H7 (cell line): ENCODE measurements at regions not wholly inside any gene's neighbourhood (a gene's known extent, or its start where the extent isn't known, plus 50 kb on each side); places are given as distances from the start of the nearest gene placed in this dataset.

Experiments used
- DNase-seq: peaks from one replicate; pipeline ENCODE4 v3.0.0; 2012
- H3K27me3 ChIP-seq: 2 replicates; pipeline ENCODE4 v1.6.0; 2011; ENCODE audit warnings: mild to moderate bottlenecking, low read length; ENCODE audit not compliant: control insufficient read depth, insufficient read depth
- H3K36me3 ChIP-seq: replicated peaks from 2 replicates; pipeline ENCODE4 v1.5.1; 2011; ENCODE audit warnings: low read length; ENCODE audit not compliant: control insufficient read depth, insufficient read depth
- H3K4me3 ChIP-seq: 2 replicates; pipeline ENCODE4 v1.5.1; 2011; ENCODE audit warnings: low read depth, mild to moderate bottlenecking, control low read depth, low read length, moderate library complexity; ENCODE audit not compliant: insufficient read depth

DNA sequence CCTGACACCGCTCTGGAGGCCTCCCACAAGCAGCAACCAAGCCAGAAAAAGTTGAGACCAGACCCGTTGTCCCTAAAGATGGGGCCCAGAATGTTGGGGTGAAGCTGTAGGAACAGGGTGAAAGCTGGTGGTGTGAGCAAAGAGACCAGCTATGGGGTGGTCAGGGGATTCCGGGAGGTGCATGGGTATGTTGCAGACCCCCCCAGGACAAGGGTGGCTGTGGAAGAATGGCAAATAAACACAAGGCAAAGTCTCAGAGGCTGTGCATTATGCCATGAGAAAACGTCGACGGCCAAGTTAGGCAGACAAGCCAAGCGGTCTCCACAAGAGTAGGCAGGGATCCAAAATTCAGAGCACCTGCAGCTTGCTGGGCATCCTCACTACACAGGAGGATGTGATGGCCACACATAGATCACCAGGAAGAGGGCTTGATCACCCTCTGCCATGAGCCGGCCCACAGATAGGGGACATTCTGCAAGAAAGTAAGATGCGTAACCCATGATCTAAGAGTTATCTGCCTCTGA, 58.8 kb upstream of the KCNA1 start:
- no peak overlapping the region for H3K4me3 ChIP-seq
- no peak for DNase-seq
- H3K36me3 ChIP-seq: no peaks in the 10 kb centered on the region
- H3K27me3 ChIP-seq: no peaks in the 10 kb centered on the region

DNA sequence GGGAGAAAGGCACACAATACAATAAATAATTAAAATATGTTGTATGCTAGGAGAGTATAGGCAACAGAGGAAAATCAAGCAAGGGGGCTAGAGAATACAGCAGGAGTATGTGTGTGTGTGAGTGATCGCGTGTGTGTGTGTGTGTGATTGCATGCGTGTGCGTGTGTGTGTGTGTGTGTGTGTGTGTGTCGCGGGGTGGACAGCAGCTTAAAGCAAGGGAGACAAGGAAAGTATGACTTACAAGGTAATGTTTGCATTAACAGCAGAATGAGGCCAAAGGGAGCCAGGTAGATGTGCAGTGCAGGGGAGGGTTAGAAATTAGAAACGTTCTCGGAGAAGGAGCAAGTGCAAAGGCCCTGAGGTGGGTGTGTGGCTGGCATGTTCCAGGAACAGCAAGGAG, 57.4 kb upstream of the KCNA1 start:
- H3K4me3 ChIP-seq: no peak overlapping the region
- H3K36me3 ChIP-seq: no peaks in the 10 kb centered on the region
- 0 out of 2 replicates have a peak, but pooled peaks cover under 1% of the 10 kb centered on the region for H3K27me3 ChIP-seq
- DNase-seq: no peak

DNA sequence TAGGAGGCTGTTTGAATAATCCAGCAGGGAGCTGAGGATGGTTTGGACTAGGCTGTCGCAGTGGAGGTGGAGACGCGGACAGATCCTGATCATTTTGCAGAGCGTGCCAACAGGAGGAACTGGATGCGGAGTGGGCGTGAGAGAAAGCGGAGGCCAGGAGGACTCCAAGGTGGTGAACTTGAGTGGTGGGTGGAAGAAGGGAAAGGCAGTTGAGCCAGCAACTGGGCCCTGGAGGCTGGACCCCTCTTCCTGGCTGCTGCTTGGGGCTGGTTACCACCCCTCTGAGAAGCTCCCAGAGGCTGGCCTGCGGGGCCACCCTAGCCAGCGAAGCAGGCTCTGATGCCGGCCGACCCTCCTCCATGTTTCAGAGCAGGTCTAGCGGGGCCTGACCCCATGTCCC, 56.8 kb upstream of the KCNA1 start:
- no peak for DNase-seq
- Histone ChIP-seq H3K27me3 (peaks cover 3% of the 10 kb centered on the region; the same call in 1 of the 2 replicates), H3K4me3 (no peak overlapping the region), H3K36me3 (no peaks in the 10 kb centered on the region)

DNA sequence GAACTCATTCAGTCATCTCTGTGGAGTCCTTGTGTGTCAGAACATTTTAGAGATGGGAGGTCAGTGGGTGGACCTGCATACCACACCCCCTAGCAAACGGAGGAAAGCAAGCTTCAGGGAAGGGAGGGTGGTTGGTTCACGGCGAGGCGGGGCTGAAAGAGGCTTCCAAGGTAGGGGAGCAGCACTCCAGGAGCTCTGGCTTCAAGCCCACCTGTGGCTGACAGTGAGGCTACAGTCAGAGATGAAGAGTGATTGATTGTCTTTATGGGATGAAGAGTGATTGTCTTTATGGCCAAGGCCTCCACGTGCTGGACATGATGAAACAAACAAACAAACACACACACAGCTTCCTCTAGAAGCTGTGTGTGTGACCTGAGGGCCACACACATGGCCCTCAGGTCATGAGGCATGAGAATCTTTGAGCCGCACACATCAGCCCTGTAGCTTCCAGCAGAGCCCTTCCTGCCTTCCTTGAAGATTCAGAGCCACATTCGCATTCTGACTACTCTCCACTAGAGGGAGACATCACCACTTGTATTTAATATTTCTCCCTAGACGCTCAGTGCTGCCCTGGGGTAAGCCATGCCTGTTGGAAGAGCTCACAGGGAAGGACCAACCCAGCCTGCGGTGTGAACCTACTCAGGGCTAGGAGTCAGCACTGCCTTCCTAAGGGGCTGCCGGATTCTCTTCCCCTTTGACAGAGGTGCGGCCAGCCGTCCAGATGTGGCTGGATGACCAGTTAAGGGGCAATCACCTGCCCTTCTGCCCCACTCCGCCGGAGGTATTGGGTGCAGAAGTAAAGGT, 54.4 kb upstream of the KCNA1 start:
- H3K36me3 ChIP-seq: no peaks in the 10 kb centered on the region
- DNase-seq: peak; percentile 85
- H3K4me3 ChIP-seq: no peak overlapping the region
- peaks cover 8% of the 10 kb centered on the region; the same call in 1 of the 2 replicates for H3K27me3 ChIP-seq

DNA sequence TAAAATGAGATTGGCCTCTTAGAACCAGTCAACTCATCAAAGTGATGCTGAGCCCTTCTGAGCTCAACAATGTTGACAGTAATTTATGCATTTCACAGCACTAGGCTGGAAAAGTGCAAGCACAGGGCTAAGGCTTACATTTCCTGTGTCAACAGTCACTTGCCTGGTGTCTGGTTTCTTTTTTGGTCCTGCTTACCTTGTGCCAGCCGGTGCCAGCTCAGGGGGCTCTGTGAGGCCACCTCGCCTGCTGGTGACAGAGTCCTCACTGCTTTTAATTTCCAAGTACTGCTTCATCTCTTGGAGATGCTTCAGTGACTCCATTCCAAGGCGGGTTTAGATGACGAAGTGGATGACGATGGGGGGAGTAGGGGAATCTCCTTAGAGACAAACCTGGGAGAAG, 53.1 kb upstream of the KCNA1 start:
- DNase-seq: no peak
- peaks cover 8% of the 10 kb centered on the region; the same call in 1 of the 2 replicates for H3K27me3 ChIP-seq
- no peaks in the 10 kb centered on the region for H3K36me3 ChIP-seq
- no peak overlapping the region for H3K4me3 ChIP-seq

GRCh38 chr12:4857472-4858291, 52.0 kb upstream of the KCNA1 start:
- peak; percentile 83 for DNase-seq
- H3K4me3 ChIP-seq: no peak overlapping the region

DNA sequence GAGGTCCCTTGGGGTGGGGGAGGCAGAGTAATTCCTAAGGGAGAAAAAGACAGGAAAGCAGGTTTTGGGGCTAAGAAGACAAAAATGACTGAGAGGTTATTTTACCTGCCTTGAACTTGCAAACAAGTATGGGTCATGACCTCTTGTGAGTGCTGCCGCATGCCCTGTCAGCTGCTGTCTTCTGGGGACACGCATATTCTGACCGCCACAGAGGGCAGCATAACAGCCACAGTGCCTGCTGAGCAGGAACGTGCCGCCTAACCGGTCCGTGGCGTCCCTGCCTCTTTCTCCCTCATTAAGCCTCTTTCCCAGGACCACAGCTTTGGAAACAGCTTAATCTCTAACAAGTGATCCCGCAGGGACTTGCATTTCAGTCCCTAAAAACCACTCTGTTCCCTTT, 51.3 kb upstream of the KCNA1 start:
- no peaks in the 10 kb centered on the region for H3K36me3 ChIP-seq
- peak; percentile 75 for DNase-seq
- no peak overlapping the region for H3K4me3 ChIP-seq
- peaks cover 8% of the 10 kb centered on the region; the same call in 1 of the 2 replicates for H3K27me3 ChIP-seq

More at GRCh38 chr12:4857472-4858291, 52.0 kb upstream of the KCNA1 start:
- peaks cover 8% of the 10 kb centered on the region; the same call in 1 of the 2 replicates for H3K27me3 ChIP-seq
- no peaks in the 10 kb centered on the region for H3K36me3 ChIP-seq

GRCh38 chr12:4859478-4860210, 50.1 kb upstream of the KCNA1 start:
- Histone ChIP-seq H3K36me3 (no peaks in the 10 kb centered on the region), H3K27me3 (peaks cover 8% of the 10 kb centered on the region; the same call in 1 of the 2 replicates), H3K4me3 (no peak overlapping the region)
- no peak for DNase-seq
